ENCODE measurements at regions not wholly inside any gene's neighbourhood (a gene's known extent, or its start where the extent isn't known, plus 50 kb on each side); places are given as distances from the start of the nearest gene placed in this dataset.
"Not testable (repeated sequence)": the region's sequence is repeated elsewhere in the genome, so short reads cannot be mapped to it uniquely, and the experiment has no call there.

DNA sequence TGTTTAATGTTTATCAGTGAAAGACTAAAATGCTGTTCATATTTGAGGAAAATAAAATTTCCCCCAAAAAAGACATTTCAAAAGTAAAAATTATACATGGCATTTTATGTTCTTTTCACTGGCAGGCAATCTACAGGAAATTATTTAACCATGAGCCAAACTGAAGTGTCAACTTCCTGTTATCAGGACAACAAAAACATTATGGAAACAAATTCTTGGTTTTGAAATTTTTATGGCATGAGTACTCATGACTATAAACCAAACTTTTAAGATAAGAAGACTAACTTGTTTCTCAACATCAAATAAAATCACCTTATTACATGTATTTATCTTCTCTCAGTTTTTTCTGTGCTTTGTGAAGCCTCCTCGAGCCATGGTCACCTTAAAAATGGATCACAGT lies 698.6 kb downstream of the LTN1 start:
- H3K9me3 ChIP-seq (ENCODE audit: low read depth, low read length): no peaks in the 10 kb centered on the region
- no peaks in the 10 kb centered on the region for H3K27me3 ChIP-seq (ENCODE audit: insufficient read depth, low read length)
- no peaks in the 10 kb centered on the region for H3K79me2 ChIP-seq (ENCODE audit: insufficient read depth, low read length)
- peak overlapping the region; percentile 48 for H3K27ac ChIP-seq (ENCODE audit: low read depth, low read length)
- no peaks in the 10 kb centered on the region for H3K36me3 ChIP-seq (ENCODE audit: insufficient read depth, low read length)
- no peak overlapping the region for H3K4me3 ChIP-seq (ENCODE audit: insufficient read depth, low read length)
- no peak for DNase-seq (ENCODE audit: insufficient read length, low spot score, missing footprints)
- H3K4me2 ChIP-seq (ENCODE audit: insufficient read depth, low read length): no peak overlapping the region
- H4K20me1 ChIP-seq (ENCODE audit: insufficient read depth, low read length): no peaks in the 10 kb centered on the region
- H2AFZ ChIP-seq (ENCODE audit: low read length): no peak overlapping the region
- TF ChIP-seq, protein P1, sequence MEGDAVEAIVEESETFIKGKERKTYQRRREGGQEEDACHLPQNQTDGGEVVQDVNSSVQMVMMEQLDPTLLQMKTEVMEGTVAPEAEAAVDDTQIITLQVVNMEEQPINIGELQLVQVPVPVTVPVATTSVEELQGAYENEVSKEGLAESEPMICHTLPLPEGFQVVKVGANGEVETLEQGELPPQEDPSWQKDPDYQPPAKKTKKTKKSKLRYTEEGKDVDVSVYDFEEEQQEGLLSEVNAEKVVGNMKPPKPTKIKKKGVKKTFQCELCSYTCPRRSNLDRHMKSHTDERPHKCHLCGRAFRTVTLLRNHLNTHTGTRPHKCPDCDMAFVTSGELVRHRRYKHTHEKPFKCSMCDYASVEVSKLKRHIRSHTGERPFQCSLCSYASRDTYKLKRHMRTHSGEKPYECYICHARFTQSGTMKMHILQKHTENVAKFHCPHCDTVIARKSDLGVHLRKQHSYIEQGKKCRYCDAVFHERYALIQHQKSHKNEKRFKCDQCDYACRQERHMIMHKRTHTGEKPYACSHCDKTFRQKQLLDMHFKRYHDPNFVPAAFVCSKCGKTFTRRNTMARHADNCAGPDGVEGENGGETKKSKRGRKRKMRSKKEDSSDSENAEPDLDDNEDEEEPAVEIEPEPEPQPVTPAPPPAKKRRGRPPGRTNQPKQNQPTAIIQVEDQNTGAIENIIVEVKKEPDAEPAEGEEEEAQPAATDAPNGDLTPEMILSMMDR (IDR thresholded peaks at IDR 0.05; ENCODE audit: extremely low read depth, low read depth, low read length): no peak
- H3K4me1 ChIP-seq (ENCODE audit: insufficient read depth, low read length): peaks cover 10% of the 10 kb centered on the region

DNA sequence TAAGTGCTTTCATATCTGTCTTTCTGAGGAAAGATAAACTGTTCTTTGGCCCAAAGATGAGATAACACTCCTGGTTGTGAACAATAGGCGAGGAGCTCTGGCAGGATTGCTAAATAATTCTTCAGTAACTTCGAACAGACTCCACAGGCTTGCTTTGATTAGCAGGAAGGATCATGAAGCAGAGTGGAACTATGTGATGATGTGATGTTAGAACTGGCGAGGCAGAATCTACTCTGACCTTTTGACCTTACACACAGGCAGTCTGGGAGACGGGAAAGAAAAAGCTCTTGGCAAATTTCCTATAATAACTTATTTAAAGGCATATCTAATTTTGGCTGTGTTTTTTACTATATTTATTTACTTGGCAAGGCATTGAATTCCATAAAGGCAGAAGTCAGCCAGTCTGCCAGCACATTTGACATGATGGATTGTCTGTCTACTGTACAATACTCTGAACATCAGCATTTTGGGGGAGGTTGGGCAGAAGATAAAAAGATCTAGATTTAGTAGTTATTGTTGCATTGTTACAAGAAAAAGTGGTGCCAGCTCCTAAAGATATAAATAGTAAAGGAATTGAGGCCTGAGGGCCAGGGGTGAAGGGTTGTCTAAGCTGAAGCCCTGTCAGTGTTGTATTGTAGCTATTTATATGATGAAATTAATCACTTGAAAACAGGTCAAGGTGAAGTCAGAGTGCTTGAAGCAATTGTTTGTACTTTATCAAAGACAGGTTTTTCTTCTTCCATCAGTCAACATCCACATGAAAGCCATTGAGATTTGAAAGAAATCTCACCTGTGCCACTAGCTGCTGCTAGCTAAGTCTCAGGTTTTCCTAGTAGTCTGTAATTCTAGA lies 708.8 kb downstream of the LTN1 start:
- H3K27ac ChIP-seq (ENCODE audit: low read depth, low read length): peak overlapping the region; percentile 67
- TF ChIP-seq, protein P1 (IDR thresholded peaks at IDR 0.05; ENCODE audit: extremely low read depth, low read depth, low read length): no peak
- H3K79me2 ChIP-seq (ENCODE audit: insufficient read depth, low read length): no peaks in the 10 kb centered on the region
- H3K4me1 ChIP-seq (ENCODE audit: insufficient read depth, low read length): peaks cover 15% of the 10 kb centered on the region
- H3K4me2 ChIP-seq (ENCODE audit: insufficient read depth, low read length): peak overlapping the region; percentile 18
- DNase-seq (ENCODE audit: insufficient read length, low spot score, missing footprints): peak; percentile 25
- H3K9me3 ChIP-seq (ENCODE audit: low read depth, low read length): no peaks in the 10 kb centered on the region
- H2AFZ ChIP-seq (ENCODE audit: low read length): peak overlapping the region; percentile 6
- no peaks in the 10 kb centered on the region for H3K27me3 ChIP-seq (ENCODE audit: insufficient read depth, low read length)
- no peak overlapping the region for H3K4me3 ChIP-seq (ENCODE audit: insufficient read depth, low read length)
- no peaks in the 10 kb centered on the region for H4K20me1 ChIP-seq (ENCODE audit: insufficient read depth, low read length)
- H3K36me3 ChIP-seq (ENCODE audit: insufficient read depth, low read length): no peaks in the 10 kb centered on the region

DNA sequence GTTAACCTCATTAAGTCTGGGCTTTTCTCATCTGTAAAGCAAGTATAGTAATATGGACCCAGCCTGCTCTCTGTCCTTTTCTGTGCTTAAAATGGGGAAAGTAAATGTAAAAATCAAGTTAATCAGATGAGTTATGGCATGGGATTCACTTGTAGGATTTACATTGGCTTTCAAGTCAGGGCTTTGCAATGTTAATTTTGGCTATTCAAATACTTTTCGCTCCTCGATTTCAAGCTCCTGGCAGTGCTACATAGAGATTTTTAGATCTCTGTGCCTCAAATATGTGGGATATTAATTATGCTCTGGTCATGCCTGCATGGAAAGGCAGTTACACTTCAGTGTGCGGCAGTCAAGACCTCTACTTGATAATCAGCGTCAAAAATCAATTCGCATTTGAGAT lies 709.8 kb downstream of the LTN1 start:
- H3K4me2 ChIP-seq (ENCODE audit: insufficient read depth, low read length): no peak overlapping the region
- H3K27me3 ChIP-seq (ENCODE audit: insufficient read depth, low read length): no peaks in the 10 kb centered on the region
- H3K79me2 ChIP-seq (ENCODE audit: insufficient read depth, low read length): no peaks in the 10 kb centered on the region
- H2AFZ ChIP-seq (ENCODE audit: low read length): no peak overlapping the region
- DNase-seq (ENCODE audit: insufficient read length, low spot score, missing footprints): no peak
- H3K36me3 ChIP-seq (ENCODE audit: insufficient read depth, low read length): no peaks in the 10 kb centered on the region
- no peaks in the 10 kb centered on the region for H3K9me3 ChIP-seq (ENCODE audit: low read depth, low read length)
- no peak overlapping the region for H3K4me3 ChIP-seq (ENCODE audit: insufficient read depth, low read length)
- H4K20me1 ChIP-seq (ENCODE audit: insufficient read depth, low read length): no peaks in the 10 kb centered on the region
- H3K4me1 ChIP-seq (ENCODE audit: insufficient read depth, low read length): peaks cover 15% of the 10 kb centered on the region
- H3K27ac ChIP-seq (ENCODE audit: low read depth, low read length): no peak overlapping the region
- TF ChIP-seq, protein P1 (IDR thresholded peaks at IDR 0.05; ENCODE audit: extremely low read depth, low read depth, low read length): no peak

DNA sequence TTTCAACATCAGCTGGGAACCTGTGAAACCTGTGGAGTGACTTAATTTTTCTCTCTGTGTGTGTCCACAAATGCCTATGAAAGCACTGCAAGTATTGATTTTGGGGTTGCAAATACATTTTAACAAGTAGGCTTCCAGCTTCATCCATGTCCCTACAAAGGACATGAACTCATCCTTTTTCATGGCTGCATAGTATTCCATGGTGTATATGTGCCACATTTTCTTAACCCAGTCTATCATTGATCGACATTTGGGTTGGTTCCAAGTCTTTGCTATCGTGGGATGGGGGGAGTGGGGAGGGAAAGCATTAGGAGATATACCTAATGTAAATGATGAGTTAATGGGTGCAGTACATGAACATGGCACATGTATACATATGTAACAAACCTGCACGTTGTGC lies 711.3 kb downstream of the LTN1 start:
- H3K4me1 ChIP-seq (ENCODE audit: insufficient read depth, low read length): peaks cover 15% of the 10 kb centered on the region
- not testable (repeated sequence) for H2AFZ ChIP-seq (ENCODE audit: low read length); H4K20me1 ChIP-seq (ENCODE audit: insufficient read depth, low read length); H3K36me3 ChIP-seq (ENCODE audit: insufficient read depth, low read length); H3K9me3 ChIP-seq (ENCODE audit: low read depth, low read length); H3K79me2 ChIP-seq (ENCODE audit: insufficient read depth, low read length); H3K27ac ChIP-seq (ENCODE audit: low read depth, low read length); DNase-seq (ENCODE audit: insufficient read length, low spot score, missing footprints); H3K27me3 ChIP-seq (ENCODE audit: insufficient read depth, low read length); H3K4me2 ChIP-seq (ENCODE audit: insufficient read depth, low read length); H3K4me3 ChIP-seq (ENCODE audit: insufficient read depth, low read length)

All from osteoblast (primary cell).